Coronary artery (tissue), 2 donors: ENCODE measurements at regions not wholly inside any gene's neighbourhood (a gene's known extent, or its start where the extent isn't known, plus 50 kb on each side); places are given as distances from the start of the nearest gene placed in this dataset.

ENCODE experiments used
- DNase-seq: peaks from one replicate; pipeline ENCODE4 v3.0.0-alpha.2; 2017; ENCODE audit warnings: low spot score
- H3K27ac ChIP-seq, 2 donors: fragments of 200-600 bp; sonication (generic); one replicate each; pipeline ENCODE4 v1.5.1; 2016 to 2019
- H3K4me3 ChIP-seq: fragments of 200-600 bp; sonication (generic); 2 replicates; pipeline ENCODE4 v1.5.1; 2016; ENCODE audit warnings: mild to moderate bottlenecking, moderate library complexity
- TF ChIP-seq, protein P1 (sequence below): fragments of 200-600 bp; sonication (generic); IDR thresholded peaks from one replicate; pipeline ENCODE4 v1.5.1; 2019; ENCODE audit warnings: antibody characterized with exemption

DNA sequence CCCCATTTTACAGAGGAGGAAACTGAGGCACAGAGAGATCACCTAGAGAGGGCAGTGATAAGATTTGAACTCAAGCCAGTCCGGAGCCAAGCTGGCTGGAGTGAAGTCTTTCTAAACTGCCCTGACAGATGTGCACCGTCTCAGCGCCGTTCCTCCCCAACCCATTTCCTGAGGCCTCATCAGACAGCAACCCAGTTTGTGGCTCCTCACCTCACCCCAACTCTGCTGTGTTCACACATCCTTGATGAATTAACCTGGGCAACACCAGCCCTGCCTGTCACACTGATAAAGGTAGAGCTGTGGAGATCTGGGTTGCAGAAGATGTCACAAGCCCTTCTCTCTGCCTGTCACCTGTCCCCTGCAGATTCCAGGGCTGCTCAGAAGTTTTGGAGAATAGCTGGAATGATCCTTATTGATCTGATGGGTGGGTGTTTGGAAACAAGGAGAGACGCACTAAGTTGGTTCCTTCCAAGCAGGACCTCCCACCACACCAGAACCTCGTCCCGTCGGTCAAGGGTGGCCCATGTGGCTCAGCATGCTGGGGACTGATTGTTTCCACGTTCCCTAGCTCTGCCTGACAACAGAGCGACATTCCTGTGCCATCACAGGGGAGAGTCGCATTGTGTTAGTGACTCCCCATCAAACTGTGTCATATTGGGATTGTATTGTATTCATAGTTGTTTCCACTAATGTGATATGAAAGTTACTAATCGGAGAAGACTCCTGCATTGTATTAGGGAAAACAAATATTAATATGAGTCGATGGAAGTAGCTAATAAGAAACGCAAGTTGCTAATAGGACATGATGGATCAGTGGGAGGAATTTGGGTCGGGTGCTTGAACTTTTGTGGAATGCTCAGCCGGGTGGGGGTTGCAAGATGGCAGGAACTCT is 200.6 kb downstream of the PHETA1 start:
- no peak overlapping the region for H3K4me3 ChIP-seq
- no peak overlapping the region for H3K27ac ChIP-seq
- no peak for DNase-seq

DNA sequence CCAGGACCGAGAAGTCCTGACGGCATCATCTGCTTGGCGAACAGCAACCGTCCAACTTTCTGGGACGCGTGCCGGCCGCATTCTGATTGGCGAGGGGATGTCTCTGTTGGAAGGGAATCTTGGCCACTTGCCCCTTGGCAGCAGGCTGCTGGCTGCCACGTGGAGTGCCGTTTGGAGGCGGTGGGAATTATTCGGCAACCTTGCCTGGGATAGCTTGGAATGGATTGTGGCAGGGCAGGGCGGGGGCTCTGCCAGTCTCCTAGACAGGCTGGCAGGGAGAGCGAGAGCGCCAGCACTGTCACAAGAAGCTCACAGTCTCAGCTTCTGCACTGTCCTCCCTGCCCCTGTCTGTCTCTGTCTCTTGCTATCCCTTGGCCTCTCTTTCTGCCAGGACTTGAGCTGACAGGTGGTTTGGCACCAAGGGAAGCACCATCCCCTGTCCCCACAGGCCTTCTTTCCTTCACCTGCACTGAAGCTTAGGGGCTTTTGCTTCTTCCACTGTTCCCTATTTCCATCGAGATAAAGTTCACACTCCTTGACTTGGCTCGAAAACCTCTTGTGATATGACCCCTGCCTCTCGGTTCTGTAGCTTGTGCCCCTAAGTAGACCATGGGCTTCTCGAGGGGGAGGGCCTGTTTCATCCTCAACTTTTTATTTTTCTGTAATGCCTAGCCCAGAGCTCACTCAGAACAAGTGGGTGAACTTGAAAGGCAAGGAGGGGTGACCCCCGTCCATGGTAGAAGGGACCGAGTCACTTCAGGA is 201.9 kb downstream of the PHETA1 start:
- DNase-seq: no peak
- TF ChIP-seq, protein P1, sequence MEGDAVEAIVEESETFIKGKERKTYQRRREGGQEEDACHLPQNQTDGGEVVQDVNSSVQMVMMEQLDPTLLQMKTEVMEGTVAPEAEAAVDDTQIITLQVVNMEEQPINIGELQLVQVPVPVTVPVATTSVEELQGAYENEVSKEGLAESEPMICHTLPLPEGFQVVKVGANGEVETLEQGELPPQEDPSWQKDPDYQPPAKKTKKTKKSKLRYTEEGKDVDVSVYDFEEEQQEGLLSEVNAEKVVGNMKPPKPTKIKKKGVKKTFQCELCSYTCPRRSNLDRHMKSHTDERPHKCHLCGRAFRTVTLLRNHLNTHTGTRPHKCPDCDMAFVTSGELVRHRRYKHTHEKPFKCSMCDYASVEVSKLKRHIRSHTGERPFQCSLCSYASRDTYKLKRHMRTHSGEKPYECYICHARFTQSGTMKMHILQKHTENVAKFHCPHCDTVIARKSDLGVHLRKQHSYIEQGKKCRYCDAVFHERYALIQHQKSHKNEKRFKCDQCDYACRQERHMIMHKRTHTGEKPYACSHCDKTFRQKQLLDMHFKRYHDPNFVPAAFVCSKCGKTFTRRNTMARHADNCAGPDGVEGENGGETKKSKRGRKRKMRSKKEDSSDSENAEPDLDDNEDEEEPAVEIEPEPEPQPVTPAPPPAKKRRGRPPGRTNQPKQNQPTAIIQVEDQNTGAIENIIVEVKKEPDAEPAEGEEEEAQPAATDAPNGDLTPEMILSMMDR: no peak
- H3K4me3 ChIP-seq: no peak overlapping the region
- H3K27ac ChIP-seq: no peak overlapping the region

More for the DNA sequence above, 200.6 kb downstream of the PHETA1 start:
- TF ChIP-seq, protein P1: no peak

DNA sequence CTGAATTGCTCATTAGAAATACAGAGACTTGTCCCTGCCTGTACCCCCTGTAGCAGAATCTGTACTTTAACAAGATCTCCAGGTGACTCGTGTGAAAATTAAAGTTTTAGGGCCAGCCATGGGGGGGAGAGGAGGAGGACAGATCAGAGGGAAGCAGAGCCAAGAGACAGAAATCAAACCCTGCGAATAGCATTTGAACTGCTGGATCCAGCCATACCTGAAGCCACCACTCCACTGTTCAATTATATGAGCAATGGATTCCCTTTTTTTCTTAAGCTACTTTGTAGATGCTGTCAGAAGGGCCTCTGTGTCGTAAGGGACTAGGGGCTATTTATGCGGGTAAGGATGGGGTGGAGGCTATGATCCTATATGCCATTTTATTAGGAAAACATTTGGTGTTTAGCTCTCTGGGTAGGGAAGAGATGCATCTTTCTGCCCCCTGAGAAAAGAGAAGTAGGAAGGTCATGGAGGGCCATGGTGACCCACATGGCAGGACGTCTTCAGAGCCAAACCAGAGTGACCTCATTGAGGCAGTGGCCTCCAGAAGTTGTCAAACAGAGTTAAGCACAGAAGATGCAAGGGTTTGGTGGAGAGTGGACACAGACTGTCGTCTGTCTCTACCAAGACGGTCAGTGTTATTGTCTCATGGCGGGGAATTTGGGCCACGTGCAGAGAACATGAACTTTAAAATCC is 203.9 kb downstream of the PHETA1 start:
- H3K27ac ChIP-seq: no peak overlapping the region
- no peak overlapping the region for H3K4me3 ChIP-seq
- TF ChIP-seq, protein P1: no peak
- DNase-seq: no peak

DNA sequence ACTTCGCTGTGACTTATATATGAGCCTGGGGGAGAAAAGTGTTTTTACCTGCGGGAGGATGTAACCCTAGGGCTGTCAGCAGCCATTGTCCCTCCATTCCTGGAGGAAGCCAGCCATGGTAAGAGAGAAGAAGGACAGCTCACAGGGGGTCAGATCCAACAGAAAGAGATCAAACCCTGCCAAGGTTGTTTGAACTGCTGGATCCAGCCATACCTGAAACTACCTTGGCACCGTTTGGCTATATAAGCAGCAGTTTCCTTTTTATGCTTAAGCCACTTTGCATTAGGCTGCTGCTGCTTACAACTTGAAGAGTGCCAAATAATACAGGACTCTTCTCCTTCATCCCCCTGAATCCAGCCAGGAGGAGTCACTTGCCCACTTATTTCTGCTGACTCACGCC is 205.5 kb downstream of the PHETA1 start:
- TF ChIP-seq, protein P1: no peak
- DNase-seq: no peak
- Histone ChIP-seq H3K4me3 (no peak overlapping the region), H3K27ac (no peak overlapping the region)

DNA sequence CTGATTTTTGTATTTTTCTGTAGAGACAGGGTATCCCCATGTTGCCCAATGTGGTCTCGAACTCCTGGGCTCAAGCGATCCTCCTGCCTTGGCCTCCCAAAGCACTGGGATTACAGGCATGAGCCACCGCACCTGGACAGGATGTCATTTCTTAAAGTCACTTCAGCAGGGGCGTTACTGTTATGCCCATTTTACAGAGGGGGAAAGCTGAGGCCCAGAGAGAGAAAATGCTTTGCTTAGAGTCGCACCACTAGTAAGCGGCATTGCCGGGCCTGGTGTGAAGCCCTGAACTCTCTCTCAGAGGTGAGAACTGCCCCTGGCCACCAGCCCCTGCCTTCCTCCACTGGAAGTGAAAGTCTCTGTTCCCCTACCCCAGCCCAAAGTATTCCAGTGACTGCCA is 207.0 kb downstream of the PHETA1 start:
- no peak overlapping the region for H3K4me3 ChIP-seq
- DNase-seq: no peak
- TF ChIP-seq, protein P1: no peak
- H3K27ac ChIP-seq: no peak overlapping the region

DNA sequence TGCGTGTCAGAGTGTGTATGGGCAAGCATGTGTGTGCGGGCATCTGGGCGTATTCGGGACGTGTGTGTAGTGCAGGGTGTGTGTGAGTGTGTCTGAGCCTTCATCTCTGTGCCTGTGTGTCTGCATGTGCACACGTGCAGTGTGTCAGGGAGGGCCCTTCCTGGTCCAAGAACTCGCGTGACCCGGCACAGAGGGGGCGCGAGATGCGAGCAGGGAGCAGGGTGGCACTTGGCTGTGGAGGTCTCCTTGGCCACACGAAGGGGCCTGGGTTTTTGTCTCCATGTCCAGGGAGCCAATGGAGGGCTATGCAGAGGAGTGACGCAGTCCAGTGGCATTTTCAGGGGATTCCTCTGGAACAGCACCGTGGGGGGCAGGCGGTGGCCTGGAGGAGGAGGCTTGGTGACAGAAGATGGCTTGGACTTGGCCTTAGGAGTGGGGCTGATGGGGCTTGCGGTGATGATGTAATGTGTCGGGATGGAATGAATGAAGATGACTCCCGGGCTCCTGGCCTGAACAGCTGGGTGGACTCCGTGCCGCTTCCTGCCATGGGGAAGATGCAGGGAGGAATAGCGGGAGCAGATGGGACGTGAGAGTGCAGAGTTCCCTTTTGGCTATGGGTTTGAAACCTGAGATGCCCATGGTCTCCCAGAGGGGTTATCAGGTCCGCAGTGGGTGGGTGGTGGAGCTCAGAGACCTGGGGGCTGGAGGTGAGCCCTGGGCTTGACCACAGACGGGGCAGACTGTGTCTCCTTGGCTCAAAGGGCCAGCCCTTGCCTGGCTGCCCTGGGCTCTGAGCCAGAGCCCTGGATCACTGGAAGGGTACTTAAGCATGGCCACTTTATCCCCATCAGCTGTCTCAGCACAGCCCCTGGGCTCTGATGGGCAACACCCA is 208.3 kb downstream of the PHETA1 start:
- no peak for DNase-seq
- TF ChIP-seq, protein P1: no peak
- no peak overlapping the region for H3K27ac ChIP-seq
- no peak overlapping the region for H3K4me3 ChIP-seq
